Germinal center (tissue), 1 donor: ENCODE measurements at regions not wholly inside any gene's neighbourhood (a gene's known extent, or its start where the extent isn't known, plus 50 kb on each side); places are given as distances from the start of the nearest gene placed in this dataset.
A peak's percentile ranks its signal among the peaks of the same experiment; 100 is the strongest.

Experiments
- DNase-seq: peaks from one replicate; pipeline ENCODE4 v3.0.0; 2012; ENCODE audit warnings: mixed read lengths, low spot score

- DNase-seq: no peak
Observed at GRCh38 chr13:99640260-99640659, 139.0 kb downstream of the TM9SF2 start.

GRCh38 chr13:99639126-99639525 lies 137.9 kb downstream of the TM9SF2 start:
- no peak for DNase-seq

GRCh38 chr13:99636728-99637353 lies 135.6 kb downstream of the TM9SF2 start:
- DNase-seq: no peak

GRCh38 chr13:99636306-99636705 lies 135.0 kb downstream of the TM9SF2 start:
- no peak for DNase-seq

GRCh38 chr13:99634672-99635071 lies 133.4 kb downstream of the TM9SF2 start:
- no peak for DNase-seq

- DNase-seq: no peak
Observed at GRCh38 chr13:99630269-99630898, 129.1 kb downstream of the TM9SF2 start.

- DNase-seq: no peak
Observed at GRCh38 chr13:99629641-99630040, 128.4 kb downstream of the TM9SF2 start.

- DNase-seq: no peak
Observed at GRCh38 chr13:99628442-99628841, 127.2 kb downstream of the TM9SF2 start.

- DNase-seq: no peak
Observed at GRCh38 chr13:99626461-99627082, 125.3 kb downstream of the TM9SF2 start.

- DNase-seq: no peak
Observed at GRCh38 chr13:99624936-99625540, 123.8 kb downstream of the TM9SF2 start.

- DNase-seq: no peak
Observed at GRCh38 chr13:99620806-99621205, 119.5 kb downstream of the TM9SF2 start.

GRCh38 chr13:99619207-99619606 lies 117.9 kb downstream of the TM9SF2 start:
- DNase-seq: no peak

GRCh38 chr13:99617474-99618255 lies 116.4 kb downstream of the TM9SF2 start:
- no peak for DNase-seq

- peak; percentile 44 for DNase-seq
Observed at GRCh38 chr13:99614465-99614885, 113.2 kb downstream of the TM9SF2 start.
